ENCODE measurements at regions not wholly inside any gene's neighbourhood (a gene's known extent, or its start where the extent isn't known, plus 50 kb on each side); places are given as distances from the start of the nearest gene placed in this dataset.

GRCh38 chr16:76125871-76126270, 151.3 kb upstream of the CNTNAP4 start:
- no peak for TF ChIP-seq GATA2 (IDR thresholded peaks at IDR 0.05; ENCODE audit: low read depth, low read length)
- no peak for TF ChIP-seq GATA3 (IDR thresholded peaks at IDR 0.05; ENCODE audit: low read depth, low read length)
